Coronary artery (tissue), 2 donors: ENCODE measurements at regions not wholly inside any gene's neighbourhood (a gene's known extent, or its start where the extent isn't known, plus 50 kb on each side); places are given as distances from the start of the nearest gene placed in this dataset.

Source experiments
- DNase-seq: peaks from one replicate; pipeline ENCODE4 v3.0.0-alpha.2; 2017; ENCODE audit warnings: low spot score
- H3K27ac ChIP-seq, 2 donors: fragments of 200-600 bp; sonication (generic); one replicate each; pipeline ENCODE4 v1.5.1; 2016 to 2019
- H3K4me3 ChIP-seq: fragments of 200-600 bp; sonication (generic); 2 replicates; pipeline ENCODE4 v1.5.1; 2016; ENCODE audit warnings: mild to moderate bottlenecking, moderate library complexity
- TF ChIP-seq, protein P1 (sequence below): fragments of 200-600 bp; sonication (generic); IDR thresholded peaks from one replicate; pipeline ENCODE4 v1.5.1; 2019; ENCODE audit warnings: antibody characterized with exemption

DNA sequence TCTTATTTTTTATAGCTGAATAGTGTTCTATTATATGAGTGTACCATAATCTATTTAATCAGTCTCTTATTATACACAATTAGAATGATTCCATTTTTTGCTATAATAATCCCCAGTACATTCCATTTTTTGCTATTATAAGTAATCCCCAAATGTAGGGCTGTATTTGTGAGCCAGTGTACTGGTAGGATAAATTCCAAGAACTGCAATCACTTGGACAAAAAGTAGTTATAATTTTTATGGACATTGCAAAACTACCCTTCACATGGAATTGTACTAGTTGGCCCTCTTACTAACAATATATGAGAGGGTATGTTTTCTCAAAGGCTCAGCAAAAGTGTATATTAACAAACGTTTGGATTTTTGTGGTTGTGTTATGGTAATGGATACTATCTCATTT is 481.7 kb upstream of the CLINT1 start:
- DNase-seq: no peak
- H3K4me3 ChIP-seq: no peak overlapping the region
- no peak overlapping the region for H3K27ac ChIP-seq
- TF ChIP-seq, protein P1, sequence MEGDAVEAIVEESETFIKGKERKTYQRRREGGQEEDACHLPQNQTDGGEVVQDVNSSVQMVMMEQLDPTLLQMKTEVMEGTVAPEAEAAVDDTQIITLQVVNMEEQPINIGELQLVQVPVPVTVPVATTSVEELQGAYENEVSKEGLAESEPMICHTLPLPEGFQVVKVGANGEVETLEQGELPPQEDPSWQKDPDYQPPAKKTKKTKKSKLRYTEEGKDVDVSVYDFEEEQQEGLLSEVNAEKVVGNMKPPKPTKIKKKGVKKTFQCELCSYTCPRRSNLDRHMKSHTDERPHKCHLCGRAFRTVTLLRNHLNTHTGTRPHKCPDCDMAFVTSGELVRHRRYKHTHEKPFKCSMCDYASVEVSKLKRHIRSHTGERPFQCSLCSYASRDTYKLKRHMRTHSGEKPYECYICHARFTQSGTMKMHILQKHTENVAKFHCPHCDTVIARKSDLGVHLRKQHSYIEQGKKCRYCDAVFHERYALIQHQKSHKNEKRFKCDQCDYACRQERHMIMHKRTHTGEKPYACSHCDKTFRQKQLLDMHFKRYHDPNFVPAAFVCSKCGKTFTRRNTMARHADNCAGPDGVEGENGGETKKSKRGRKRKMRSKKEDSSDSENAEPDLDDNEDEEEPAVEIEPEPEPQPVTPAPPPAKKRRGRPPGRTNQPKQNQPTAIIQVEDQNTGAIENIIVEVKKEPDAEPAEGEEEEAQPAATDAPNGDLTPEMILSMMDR: no peak

DNA sequence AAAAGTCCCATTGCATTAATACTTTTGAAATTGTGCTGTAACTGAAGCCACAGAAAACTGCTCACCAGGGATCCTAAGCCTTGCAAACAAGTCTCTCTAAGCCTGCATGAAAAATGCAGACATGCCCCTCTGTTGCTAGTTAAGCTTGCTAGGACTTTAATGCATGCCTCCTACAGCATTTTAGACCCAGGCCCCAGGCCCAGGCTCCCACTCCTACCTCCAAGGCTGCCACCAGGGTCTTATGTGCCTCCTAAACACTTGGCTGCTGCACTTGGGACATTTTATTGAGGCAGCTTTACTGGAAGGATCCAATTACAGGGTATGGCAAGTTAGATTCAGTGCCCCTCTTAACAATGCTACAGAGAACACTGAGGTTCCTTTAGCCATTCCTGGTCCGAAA is 467.3 kb upstream of the CLINT1 start:
- no peak for DNase-seq
- no peak overlapping the region for H3K27ac ChIP-seq
- TF ChIP-seq, protein P1: no peak
- H3K4me3 ChIP-seq: no peak overlapping the region

DNA sequence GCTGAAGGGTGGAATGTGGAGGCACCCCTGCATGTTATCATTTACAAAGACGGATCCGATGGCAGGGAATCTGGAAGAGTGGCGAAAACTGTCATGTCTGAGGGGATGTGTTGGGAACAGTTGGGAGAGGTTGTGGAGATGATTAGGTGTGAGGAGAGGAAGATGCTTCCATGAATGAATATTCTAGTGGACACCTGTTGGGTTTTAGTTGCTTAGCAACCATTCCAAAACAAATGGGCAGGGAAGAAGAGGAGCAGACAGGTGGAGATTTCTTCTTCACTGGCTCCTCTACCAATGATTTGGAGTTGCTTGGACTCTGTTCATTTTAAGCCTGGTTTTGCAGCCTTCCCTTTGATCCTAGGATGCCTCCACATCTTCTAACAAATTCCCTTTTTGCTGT is 465.3 kb upstream of the CLINT1 start:
- DNase-seq: no peak
- TF ChIP-seq, protein P1: no peak
- no peak overlapping the region for H3K27ac ChIP-seq
- no peak overlapping the region for H3K4me3 ChIP-seq

DNA sequence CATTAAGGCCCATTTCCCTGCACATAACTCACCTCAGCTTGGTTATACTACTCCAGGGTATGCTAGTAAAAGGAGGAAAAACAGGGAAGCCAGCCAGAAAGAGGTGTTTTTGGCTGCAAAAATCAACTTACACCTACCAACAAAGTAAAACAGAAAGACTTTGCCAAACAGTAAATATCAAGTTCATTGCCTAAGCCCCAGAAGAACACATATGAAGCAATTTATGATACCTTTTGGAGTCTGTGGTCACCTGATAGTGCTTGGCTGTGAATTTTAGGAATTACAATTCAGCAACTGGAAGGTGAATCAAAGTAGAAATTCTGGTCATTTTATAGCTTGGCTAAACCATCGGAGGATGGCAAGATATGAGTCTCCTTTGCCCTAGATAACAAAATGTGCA is 463.7 kb upstream of the CLINT1 start:
- no peak for DNase-seq
- Histone ChIP-seq H3K27ac (no peak overlapping the region), H3K4me3 (no peak overlapping the region)
- TF ChIP-seq, protein P1: no peak

DNA sequence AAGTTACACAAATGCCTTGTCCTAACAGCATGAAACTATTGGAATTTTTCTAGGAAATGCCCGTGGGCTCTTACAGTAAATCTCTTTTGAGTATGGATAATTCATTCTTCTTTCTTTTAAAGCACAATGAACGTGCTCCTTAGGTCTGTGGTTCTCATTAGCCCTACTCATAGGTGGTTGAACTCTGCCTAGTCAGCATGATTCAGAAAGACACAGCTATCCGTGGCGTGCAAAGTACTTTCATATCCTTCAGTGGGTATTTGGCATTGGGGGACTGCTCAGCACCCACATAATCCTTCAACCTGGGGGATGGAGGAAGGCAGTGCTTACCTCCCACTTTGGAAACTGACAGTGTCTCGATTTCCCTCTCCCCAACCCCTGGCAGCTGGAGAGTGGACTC is 462.0 kb upstream of the CLINT1 start:
- Histone ChIP-seq H3K4me3 (no peak overlapping the region), H3K27ac (no peak overlapping the region)
- TF ChIP-seq, protein P1: no peak
- no peak for DNase-seq

DNA sequence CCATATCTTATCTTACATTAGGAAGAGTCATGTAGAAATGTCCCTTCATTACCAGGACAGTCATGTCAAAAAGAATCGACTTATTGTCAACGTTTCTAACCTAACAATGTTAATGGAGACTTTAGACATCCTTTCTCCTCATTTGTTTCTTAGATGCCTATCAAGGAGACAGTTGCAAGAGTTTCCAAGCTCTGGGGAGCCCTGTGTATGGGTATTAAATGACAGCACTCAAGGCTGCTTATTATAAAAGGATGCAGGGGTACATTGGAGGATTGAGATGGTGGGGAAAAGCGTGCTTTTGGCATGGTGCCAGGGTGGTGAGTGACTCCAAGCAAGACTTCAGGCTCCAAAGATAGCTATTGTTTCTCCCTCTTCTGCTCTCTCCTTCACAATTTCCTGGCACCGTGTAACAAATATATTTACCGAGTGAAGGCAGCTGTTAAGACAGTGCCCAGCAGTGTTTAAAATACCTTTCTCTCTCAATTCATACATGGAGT is 461.3 kb upstream of the CLINT1 start:
- DNase-seq: no peak
- Histone ChIP-seq H3K4me3 (no peak overlapping the region), H3K27ac (no peak overlapping the region)
- TF ChIP-seq, protein P1: no peak

DNA sequence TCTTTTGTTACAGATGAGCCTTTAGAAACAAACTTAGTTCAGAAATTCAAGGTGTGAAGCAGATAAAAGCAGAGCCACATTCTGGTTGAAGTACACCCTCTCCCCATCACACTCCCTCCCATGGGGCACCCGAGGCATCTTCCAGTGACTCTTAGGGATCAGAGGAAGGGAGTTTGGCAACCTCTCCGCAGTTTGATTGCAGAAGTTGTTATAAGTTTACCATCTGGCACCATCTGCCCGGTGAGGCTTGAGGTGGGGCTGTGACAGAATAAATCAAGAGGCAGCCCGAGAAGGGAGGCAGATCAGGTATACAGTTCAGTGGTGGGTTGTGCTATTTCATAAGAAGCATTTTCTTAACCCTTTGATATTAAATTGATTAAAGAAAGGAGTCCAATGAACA is 458.6 kb upstream of the CLINT1 start:
- no peak overlapping the region for H3K27ac ChIP-seq

More for the DNA sequence above, 458.6 kb upstream of the CLINT1 start:
- H3K4me3 ChIP-seq: no peak overlapping the region
- DNase-seq: no peak
- TF ChIP-seq, protein P1: no peak
